GM18867 (cell line): ENCODE measurements at regions not wholly inside any gene's neighbourhood (a gene's known extent, or its start where the extent isn't known, plus 50 kb on each side); places are given as distances from the start of the nearest gene placed in this dataset.

Experiments
- ATAC-seq: cut with Tn5 transposase; IDR thresholded peaks from one replicate; pipeline ENCODE4 v1.9.1; 2021; ENCODE audit warnings: mild to moderate bottlenecking, moderate library complexity; ENCODE audit not compliant: unreplicated experiment

GRCh38 chr7:22008087-22008486 is 62.4 kb upstream of the CDCA7L start:
- ATAC-seq, result no peak

DNA sequence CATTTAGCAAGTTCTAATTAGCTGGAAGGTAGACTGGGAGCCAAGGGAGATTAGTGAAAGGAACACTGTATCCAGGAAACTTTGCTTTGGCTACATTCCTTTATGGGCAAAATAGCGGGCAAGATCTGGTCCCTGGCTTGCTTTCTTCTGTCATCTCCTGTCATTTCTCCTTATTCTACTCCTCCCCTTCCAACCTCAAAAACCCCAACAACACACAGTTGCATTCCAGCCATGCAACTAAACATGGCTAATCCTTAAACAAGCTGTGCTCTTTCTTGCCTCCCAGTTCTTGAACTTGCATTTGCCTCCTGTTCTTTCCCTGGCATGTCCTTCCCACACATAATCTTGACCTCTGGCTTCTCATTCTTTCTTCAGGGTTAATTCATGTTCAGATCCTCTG is 59.5 kb upstream of the CDCA7L start:
- no peak for ATAC-seq

DNA sequence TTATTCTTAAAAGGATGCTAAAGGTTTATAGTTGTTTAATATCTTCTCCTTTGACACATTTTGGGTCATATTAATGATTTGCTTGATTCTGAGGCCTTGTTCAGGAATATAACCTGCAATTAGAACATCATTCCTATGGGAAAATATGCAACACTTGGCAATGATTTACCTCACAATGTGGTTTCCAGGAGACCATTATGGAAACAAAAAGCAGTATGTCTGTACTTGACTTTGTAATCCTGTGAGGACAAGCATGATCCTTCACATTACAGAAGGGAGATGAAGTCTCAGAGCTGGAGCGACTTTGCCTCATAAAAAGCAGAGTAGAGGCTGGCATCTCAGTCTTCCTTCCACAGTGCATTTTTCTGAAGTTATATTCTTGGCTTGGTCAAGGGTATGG is 57.0 kb upstream of the CDCA7L start:
- ATAC-seq, result no peak

- no peak for ATAC-seq
These were observed 55.8 kb upstream of the CDCA7L start for GRCh38 chr7:22001345-22002004.

GRCh38 chr7:21999896-22000295 is 54.2 kb upstream of the CDCA7L start:
- no peak for ATAC-seq

DNA sequence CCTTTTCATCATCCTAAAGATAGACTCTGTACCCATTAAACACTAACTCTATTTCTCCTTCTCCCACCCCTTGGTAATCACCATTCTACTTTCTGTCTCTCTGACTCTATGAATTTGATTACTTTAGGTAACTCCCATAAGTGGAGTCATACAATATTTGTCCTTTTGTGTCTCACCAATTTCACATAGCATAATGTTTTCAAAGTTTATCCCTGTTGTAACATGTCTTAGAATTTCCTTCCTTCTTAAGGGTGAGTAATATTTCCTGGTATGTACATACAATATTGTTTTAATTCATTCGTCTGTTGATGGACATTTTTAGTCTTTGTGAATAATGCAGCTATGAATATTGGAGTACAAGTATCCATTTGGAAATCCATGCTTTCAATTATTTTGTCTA is 50.9 kb upstream of the CDCA7L start:
- ATAC-seq, result no peak
